ENCODE measurements at regions not wholly inside any gene's neighbourhood (a gene's known extent, or its start where the extent isn't known, plus 50 kb on each side); places are given as distances from the start of the nearest gene placed in this dataset.

DNA sequence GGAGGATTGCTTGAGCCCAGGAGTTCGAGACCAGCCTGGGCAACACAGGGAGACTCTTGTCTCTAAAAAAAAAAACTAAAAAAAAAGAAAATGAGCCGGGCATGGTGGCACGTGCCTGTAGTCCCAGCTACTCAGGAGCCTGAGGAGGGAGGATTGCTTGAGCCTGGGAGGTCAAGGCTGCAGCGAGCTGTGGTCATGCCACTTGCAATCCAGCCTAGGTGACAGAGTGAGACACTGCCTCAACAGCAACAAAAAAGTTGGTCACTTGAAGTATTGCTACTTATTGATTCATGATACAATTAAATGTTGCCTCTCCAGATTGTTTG is 57.9 kb upstream of the CXADR start:
- Histone ChIP-seq H3K27me3 (ENCODE audit: insufficient read depth) (no peaks in the 10 kb centered on the region), H3K9me2 (ENCODE audit: insufficient read depth) (0 out of 2 replicates have a peak, but pooled peaks cover 3% of the 10 kb centered on the region), H3K4me1 (ENCODE audit: insufficient read depth) (0 out of 2 replicates have a peak, but pooled peaks cover 6% of the 10 kb centered on the region), H3K79me2 (replicated peaks; ENCODE audit: insufficient read depth) (no peaks in the 10 kb centered on the region), H3K4me2 (peak overlapping the region; percentile 69), H3K4me3 (peak overlapping the region; percentile 59), H2AFZ (peak overlapping the region; percentile 99), H3K36me3 (ENCODE audit: insufficient read depth) (no peaks in the 10 kb centered on the region), H4K20me1 (replicated peaks; ENCODE audit: insufficient read depth) (no peaks in the 10 kb centered on the region), H3K27ac (ENCODE audit: low read depth) (peak overlapping the region; percentile 36; the same call in 1 of the 2 replicates), H3F3A (replicated peaks; ENCODE audit: low read depth) (no peaks in the 10 kb centered on the region)
- Mint-ChIP-seq H3K4me1 (no peaks in the 10 kb centered on the region; the same call in 1 of the 3 replicates), H3K9me3 (peaks cover 4% of the 10 kb centered on the region), H3K27ac (peak overlapping the region; percentile 64), H3K36me3 (ENCODE audit: low read depth) (peaks cover 3% of the 10 kb centered on the region; the same call in 1 of the 3 replicates), H3K4me3 (peak overlapping the region; percentile 74), H3K27me3 (ENCODE audit: insufficient read depth, low read depth, poor library complexity) (peaks cover 11% of the 10 kb centered on the region)
- TF ChIP-seq POLR2AphosphoS5 (IDR thresholded peaks at IDR 0.05; ENCODE audit: low read depth) (no peak), EZH2phosphoT487 (IDR thresholded peaks at IDR 0.05; ENCODE audit: unreplicated experiment) (no peak), EZH2 (IDR thresholded peaks at IDR 0.05; ENCODE audit: low read depth, unreplicated experiment) (no peak), ZNF331 (CRISPR knock-in tag; IDR thresholded peaks at IDR 0.05; ENCODE audit: low read depth) (no peak)
- TF ChIP-seq, protein P1, sequence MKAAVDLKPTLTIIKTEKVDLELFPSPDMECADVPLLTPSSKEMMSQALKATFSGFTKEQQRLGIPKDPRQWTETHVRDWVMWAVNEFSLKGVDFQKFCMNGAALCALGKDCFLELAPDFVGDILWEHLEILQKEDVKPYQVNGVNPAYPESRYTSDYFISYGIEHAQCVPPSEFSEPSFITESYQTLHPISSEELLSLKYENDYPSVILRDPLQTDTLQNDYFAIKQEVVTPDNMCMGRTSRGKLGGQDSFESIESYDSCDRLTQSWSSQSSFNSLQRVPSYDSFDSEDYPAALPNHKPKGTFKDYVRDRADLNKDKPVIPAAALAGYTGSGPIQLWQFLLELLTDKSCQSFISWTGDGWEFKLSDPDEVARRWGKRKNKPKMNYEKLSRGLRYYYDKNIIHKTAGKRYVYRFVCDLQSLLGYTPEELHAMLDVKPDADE (IDR thresholded peaks at IDR 0.05) = no peak
- peak; percentile 74 for ATAC-seq
- DNase-seq (ENCODE audit: low spot score) = peak; percentile 37

DNA sequence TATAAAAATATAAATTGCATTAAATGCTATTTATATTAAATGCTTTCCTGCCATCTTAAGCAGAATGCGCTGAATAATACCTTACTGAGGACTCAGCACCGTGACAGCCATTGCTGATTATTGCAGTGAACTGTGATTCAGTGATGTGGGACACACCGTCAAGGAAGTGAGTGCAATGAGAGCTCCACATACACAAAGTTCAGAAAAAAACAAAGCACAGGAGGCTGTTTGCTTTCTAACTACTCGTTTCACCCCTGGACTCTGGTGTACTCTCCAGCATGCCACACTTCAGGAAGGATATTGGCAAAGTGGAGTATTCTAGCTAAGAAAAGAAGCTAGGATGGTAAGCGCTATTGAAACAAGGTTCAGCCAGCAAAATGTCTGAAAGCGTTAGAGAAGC is 57.4 kb upstream of the CXADR start:
- TF ChIP-seq NANOG (IDR thresholded peaks at IDR 0.05; ENCODE audit: borderline replicate concordance) = no peak
- TF ChIP-seq, protein P2, sequence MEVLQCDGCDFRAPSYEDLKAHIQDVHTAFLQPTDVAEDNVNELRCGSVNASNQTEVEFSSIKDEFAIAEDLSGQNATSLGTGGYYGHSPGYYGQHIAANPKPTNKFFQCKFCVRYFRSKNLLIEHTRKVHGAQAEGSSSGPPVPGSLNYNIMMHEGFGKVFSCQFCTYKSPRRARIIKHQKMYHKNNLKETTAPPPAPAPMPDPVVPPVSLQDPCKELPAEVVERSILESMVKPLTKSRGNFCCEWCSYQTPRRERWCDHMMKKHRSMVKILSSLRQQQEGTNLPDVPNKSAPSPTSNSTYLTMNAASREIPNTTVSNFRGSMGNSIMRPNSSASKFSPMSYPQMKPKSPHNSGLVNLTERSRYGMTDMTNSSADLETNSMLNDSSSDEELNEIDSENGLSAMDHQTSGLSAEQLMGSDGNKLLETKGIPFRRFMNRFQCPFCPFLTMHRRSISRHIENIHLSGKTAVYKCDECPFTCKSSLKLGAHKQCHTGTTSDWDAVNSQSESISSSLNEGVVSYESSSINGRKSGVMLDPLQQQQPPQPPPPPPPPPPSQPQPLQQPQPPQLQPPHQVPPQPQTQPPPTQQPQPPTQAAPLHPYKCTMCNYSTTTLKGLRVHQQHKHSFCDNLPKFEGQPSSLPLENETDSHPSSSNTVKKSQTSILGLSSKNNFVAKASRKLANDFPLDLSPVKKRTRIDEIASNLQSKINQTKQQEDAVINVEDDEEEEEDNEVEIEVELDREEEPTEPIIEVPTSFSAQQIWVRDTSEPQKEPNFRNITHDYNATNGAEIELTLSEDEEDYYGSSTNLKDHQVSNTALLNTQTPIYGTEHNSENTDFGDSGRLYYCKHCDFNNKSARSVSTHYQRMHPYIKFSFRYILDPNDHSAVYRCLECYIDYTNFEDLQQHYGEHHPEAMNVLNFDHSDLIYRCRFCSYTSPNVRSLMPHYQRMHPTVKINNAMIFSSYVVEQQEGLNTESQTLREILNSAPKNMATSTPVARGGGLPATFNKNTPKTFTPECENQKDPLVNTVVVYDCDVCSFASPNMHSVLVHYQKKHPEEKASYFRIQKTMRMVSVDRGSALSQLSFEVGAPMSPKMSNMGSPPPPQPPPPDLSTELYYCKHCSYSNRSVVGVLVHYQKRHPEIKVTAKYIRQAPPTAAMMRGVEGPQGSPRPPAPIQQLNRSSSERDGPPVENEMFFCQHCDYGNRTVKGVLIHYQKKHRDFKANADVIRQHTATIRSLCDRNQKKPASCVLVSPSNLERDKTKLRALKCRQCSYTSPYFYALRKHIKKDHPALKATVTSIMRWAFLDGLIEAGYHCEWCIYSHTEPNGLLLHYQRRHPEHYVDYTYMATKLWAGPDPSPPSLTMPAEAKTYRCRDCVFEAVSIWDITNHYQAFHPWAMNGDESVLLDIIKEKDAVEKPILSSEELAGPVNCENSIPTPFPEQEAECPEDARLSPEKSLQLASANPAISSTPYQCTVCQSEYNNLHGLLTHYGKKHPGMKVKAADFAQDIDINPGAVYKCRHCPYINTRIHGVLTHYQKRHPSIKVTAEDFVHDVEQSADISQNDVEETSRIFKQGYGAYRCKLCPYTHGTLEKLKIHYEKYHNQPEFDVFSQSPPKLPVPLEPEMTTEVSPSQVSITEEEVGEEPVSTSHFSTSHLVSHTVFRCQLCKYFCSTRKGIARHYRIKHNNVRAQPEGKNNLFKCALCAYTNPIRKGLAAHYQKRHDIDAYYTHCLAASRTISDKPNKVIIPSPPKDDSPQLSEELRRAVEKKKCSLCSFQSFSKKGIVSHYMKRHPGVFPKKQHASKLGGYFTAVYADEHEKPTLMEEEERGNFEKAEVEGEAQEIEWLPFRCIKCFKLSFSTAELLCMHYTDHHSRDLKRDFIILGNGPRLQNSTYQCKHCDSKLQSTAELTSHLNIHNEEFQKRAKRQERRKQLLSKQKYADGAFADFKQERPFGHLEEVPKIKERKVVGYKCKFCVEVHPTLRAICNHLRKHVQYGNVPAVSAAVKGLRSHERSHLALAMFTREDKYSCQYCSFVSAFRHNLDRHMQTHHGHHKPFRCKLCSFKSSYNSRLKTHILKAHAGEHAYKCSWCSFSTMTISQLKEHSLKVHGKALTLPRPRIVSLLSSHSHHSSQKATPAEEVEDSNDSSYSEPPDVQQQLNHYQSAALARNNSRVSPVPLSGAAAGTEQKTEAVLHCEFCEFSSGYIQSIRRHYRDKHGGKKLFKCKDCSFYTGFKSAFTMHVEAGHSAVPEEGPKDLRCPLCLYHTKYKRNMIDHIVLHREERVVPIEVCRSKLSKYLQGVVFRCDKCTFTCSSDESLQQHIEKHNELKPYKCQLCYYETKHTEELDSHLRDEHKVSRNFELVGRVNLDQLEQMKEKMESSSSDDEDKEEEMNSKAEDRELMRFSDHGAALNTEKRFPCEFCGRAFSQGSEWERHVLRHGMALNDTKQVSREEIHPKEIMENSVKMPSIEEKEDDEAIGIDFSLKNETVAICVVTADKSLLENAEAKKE (CRISPR knock-in tag; IDR thresholded peaks at IDR 0.05) = no peak
- no peak for DNase-seq (ENCODE audit: low spot score)
- peak overlapping the region; percentile 59 for H3K4me3 ChIP-seq
- H3K4me1 Mint-ChIP-seq = no peaks in the 10 kb centered on the region; the same call in 1 of the 3 replicates
- H3K27ac Mint-ChIP-seq = no peak overlapping the region
- no peaks in the 10 kb centered on the region for H3K79me2 ChIP-seq (replicated peaks; ENCODE audit: insufficient read depth)
- ATAC-seq = no peak
- H3K27me3 Mint-ChIP-seq (ENCODE audit: insufficient read depth, low read depth, poor library complexity) = peaks cover 11% of the 10 kb centered on the region
- no peaks in the 10 kb centered on the region for H3K27me3 ChIP-seq (ENCODE audit: insufficient read depth)
- 0 out of 2 replicates have a peak, but pooled peaks cover 3% of the 10 kb centered on the region for H3K9me2 ChIP-seq (ENCODE audit: insufficient read depth)
- H2AFZ ChIP-seq = peak overlapping the region; percentile 99
- H3F3A ChIP-seq (replicated peaks; ENCODE audit: low read depth) = no peaks in the 10 kb centered on the region
- H3K36me3 ChIP-seq (ENCODE audit: insufficient read depth) = no peaks in the 10 kb centered on the region
- H3K4me1 ChIP-seq (ENCODE audit: insufficient read depth) = 0 out of 2 replicates have a peak, but pooled peaks cover 6% of the 10 kb centered on the region
- H3K27ac ChIP-seq (ENCODE audit: low read depth) = no peak overlapping the region
- no peaks in the 10 kb centered on the region for H4K20me1 ChIP-seq (replicated peaks; ENCODE audit: insufficient read depth)
- H3K9me3 Mint-ChIP-seq = peaks cover 4% of the 10 kb centered on the region
- H3K36me3 Mint-ChIP-seq (ENCODE audit: low read depth) = peaks cover 3% of the 10 kb centered on the region; the same call in 1 of the 3 replicates
- H3K4me3 Mint-ChIP-seq = peak overlapping the region; percentile 74; the same call in 1 of the 3 replicates
- peak overlapping the region; percentile 69 for H3K4me2 ChIP-seq

All from GM23338 (cell line).